Stimulated activated CD8-positive, alpha-beta memory T cell treated with anti-CD3 and anti-CD28 coated beads, Interleukin-12 subunit alpha, Interleukin-12 subunit beta, amount 100 ng/mL, for 24 hours (primary cell): ENCODE measurements at regions not wholly inside any gene's neighbourhood (a gene's known extent, or its start where the extent isn't known, plus 50 kb on each side); places are given as distances from the start of the nearest gene placed in this dataset.
"Not testable (repeated sequence)": the region's sequence is repeated elsewhere in the genome, so short reads cannot be mapped to it uniquely, and the experiment has no call there.

ENCODE experiments used
- DNase-seq: peaks from one replicate; pipeline ENCODE4 v3.0.0-alpha.2; 2020; ENCODE audit errors: extremely low read depth

- no peak for DNase-seq
These were observed 821.3 kb upstream of the TMEM132C start for GRCh38 chr12:127445581-127446139.

GRCh38 chr12:127448906-127449305 is 818.1 kb upstream of the TMEM132C start:
- no peak for DNase-seq

- no peak for DNase-seq
These were observed 816.1 kb upstream of the TMEM132C start for GRCh38 chr12:127450826-127451225.

- no peak for DNase-seq
These were observed 811.4 kb upstream of the TMEM132C start for GRCh38 chr12:127455347-127456265.

- DNase-seq = no peak
These were observed 809.2 kb upstream of the TMEM132C start for GRCh38 chr12:127457726-127458125.

- DNase-seq = no peak
These were observed 807.8 kb upstream of the TMEM132C start for GRCh38 chr12:127459166-127459565.

GRCh38 chr12:127459687-127460086 is 807.3 kb upstream of the TMEM132C start:
- no peak for DNase-seq

- no peak for DNase-seq
These were observed 803.7 kb upstream of the TMEM132C start for GRCh38 chr12:127463237-127463636.

- no peak for DNase-seq
These were observed 797.6 kb upstream of the TMEM132C start for GRCh38 chr12:127469331-127469730.

GRCh38 chr12:127473766-127474165 is 793.2 kb upstream of the TMEM132C start:
- DNase-seq = no peak

GRCh38 chr12:127479256-127479655 is 787.7 kb upstream of the TMEM132C start:
- no peak for DNase-seq

GRCh38 chr12:127480775-127481314 is 786.1 kb upstream of the TMEM132C start:
- DNase-seq = no peak

- no peak for DNase-seq
These were observed 784.0 kb upstream of the TMEM132C start for GRCh38 chr12:127482950-127483349.

- DNase-seq = no peak
These were observed 781.4 kb upstream of the TMEM132C start for GRCh38 chr12:127485528-127485927.

- DNase-seq = no peak
These were observed 779.9 kb upstream of the TMEM132C start for GRCh38 chr12:127487031-127487430.

GRCh38 chr12:127489061-127489460 is 777.9 kb upstream of the TMEM132C start:
- no peak for DNase-seq

GRCh38 chr12:127494961-127495915 is 771.7 kb upstream of the TMEM132C start:
- no peak for DNase-seq

- no peak for DNase-seq
These were observed 770.7 kb upstream of the TMEM132C start for GRCh38 chr12:127496255-127496654.

- DNase-seq = no peak
These were observed 766.4 kb upstream of the TMEM132C start for GRCh38 chr12:127500512-127501035.

GRCh38 chr12:127501916-127502315 is 765.1 kb upstream of the TMEM132C start:
- DNase-seq = no peak

- no peak for DNase-seq
These were observed 763.7 kb upstream of the TMEM132C start for GRCh38 chr12:127503246-127503645.

GRCh38 chr12:127503996-127504395 is 763.0 kb upstream of the TMEM132C start:
- not testable (repeated sequence) for DNase-seq
